HG03060 (cell line): ENCODE measurements at regions not wholly inside any gene's neighbourhood (a gene's known extent, or its start where the extent isn't known, plus 50 kb on each side); places are given as distances from the start of the nearest gene placed in this dataset.

ENCODE experiments used
- ATAC-seq: cut with Tn5 transposase; IDR thresholded peaks from one replicate; pipeline ENCODE4 v1.9.1; 2021; ENCODE audit warnings: low read depth, moderate number of reproducible peaks; ENCODE audit not compliant: unreplicated experiment

DNA sequence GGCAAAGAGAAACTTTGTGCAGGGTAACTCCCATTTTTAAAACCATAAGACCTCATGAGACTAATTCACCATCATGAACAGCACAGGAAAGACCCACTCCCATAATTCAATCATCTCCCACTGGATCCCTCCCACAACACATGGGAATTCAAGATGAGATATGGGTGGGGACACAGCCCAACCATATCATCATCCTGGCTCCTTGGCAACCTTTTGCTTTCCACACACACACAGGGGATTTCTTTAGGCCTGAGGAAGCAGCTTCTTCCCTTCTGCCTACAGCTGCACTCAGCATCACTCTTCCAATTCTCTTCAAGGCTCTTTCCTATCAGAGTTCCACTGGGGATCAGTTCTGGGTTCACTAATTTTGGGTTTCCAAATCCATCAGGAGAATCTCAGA lies 199.0 kb upstream of the CTBP2 start:
- no peak for ATAC-seq

DNA sequence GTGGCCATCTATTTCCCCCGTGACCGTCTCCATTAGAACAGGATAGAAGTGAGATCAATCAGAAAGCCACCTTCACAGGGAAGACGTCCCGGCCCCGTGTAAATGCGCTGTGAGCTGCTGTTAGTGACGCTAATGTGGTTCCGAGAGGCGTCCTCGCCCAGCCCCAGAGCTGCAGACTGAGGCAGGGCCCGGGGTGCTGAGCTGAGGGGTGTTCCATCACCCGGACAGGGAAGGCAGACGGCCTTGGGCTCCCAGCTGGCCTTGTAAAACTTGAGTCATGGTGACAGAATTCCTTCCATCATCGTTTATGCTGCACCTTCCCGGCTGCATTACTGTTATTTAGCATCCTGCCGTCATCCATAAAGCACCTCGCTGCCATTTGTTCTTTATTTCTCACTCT lies 195.3 kb upstream of the CTBP2 start:
- ATAC-seq, result no peak

DNA sequence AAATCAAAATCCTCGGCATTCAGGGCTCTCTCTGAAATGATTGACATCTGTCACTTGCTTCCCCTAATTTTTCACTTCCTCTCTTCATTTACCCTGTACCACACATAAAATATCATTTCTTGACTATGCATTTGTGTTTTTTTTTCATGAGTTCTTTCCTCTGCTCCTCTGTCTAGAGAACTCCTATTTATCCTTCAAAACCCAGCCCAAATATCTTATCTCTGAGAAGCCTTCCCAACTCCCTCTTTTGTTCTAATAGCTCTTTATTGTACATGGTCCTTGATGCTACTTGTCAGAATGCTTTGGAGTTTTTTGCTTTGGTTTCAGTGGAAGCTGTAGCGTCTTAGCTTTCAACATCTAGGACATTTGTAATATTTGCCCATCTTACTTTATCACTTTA lies 190.2 kb upstream of the CTBP2 start:
- ATAC-seq, result no peak

DNA sequence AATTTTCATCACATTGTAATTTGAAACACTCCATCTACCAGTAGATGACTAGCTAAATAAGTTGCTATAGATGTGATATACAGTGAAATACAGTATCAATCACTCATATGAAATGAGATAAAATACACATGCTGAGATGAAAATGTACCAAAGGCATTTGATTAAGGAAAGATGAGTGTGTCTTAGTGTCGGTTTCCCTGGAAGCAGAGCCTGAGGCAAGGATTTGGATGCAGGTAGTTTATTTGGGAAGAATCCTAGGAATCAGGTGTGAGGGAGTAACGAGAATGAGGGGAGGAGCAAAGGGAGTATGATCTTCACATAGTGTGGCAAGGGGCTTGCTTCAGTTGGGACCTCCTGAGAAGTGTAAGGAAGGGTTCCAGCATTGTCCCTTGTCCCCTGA lies 188.2 kb upstream of the CTBP2 start:
- ATAC-seq, result no peak

DNA sequence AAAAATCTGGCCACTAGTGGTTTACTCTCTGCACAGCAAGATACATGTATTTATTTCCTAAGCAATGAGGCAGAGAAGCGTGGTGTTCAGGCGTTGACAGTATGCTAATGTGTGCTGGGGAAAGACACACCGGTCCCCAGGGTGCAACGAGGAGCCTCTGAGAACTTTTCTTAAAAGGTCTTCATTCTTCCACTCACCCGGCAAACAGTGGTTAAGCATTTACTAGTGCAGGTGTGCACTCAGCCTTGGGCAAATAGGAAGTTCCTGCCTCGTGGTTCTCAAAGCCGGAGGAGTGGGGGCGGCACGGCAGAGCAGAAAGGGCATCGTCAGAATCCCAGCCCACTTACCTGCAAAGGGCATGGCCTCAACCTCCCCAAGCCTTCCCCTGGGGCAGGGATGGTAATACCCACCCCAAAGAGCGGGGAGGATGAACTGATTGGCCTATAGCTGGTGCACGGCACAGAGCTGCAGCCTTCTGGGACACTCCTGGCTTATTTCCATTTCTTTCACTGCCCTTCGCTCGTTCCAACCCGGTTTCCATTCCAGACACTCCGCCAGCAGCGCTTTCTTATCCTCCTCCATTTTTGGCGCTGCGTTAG lies 184.3 kb upstream of the CTBP2 start:
- peak; percentile 82 for ATAC-seq

DNA sequence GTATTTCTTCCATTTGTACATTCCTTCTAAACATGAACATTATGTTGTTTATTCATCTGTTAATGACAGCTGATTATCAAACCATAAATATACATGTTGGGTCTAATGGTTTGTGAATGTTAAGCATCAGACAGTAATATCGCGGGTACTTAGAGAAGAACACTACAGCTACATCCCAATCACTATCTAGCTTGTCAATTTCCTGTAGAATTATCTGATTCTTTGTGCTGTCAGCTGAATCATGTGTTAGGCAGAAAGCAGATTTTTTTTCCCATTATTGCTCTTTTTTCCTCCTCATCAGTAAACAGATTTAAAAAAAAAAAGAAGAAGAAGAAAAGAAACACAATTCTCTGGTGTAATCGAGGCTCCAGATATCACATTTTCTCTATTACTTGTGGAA lies 183.6 kb upstream of the CTBP2 start:
- ATAC-seq, result no peak

DNA sequence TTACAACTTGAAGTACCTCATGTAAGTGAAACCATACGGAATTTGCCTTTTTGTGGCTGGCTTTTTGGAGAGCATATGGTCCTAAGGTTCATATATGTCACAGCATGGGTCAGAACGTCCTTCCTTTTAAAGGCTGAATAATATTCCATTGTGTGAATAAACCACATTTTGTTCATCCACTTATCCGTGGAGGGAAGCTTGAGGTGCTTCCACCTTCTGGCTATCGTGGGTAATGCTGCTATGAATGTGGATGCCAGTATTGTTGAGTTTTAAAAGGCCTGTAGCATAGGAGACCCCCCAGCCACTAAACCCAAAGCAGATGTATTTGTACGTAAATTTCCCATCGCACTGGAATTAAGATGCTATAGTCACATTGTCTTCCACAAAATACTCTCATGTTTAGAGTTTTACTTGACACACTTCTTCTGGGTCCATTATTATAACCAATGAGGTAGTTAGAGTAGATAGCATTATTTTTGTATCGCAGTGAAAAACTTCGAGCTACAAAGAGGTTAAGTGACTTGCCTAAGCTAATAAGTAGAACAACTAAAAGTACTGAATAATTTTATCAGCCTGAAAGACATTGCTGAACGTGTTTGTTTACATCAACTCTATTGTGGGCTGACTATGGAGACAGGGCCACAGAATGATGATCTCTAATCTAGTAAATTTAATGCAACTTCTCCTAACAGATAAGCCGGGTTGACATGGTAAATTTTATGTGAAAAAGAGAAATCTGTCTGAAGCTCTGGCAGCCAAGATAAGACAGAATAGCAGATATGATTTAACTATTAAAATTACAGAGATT lies 183.0 kb upstream of the CTBP2 start:
- ATAC-seq, result no peak

DNA sequence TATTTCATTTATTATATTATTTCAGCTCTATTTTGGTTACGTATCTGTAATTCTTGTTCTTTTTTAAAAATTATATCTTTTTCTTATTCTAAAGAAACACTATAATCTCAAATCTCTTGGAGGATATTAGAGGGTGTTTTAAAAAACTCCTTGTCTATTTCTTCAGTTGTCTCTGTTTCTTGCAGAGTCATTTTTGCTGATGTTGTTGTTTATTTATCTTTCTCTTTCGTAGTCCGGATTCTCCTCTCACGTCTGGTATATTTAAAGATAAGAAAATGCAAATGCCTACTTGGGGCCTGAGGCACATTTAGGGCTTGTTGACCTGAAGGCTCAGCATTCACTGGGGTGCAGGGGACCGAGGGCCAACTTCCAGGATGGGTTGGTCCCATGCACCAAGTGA lies 181.2 kb upstream of the CTBP2 start:
- no peak for ATAC-seq

DNA sequence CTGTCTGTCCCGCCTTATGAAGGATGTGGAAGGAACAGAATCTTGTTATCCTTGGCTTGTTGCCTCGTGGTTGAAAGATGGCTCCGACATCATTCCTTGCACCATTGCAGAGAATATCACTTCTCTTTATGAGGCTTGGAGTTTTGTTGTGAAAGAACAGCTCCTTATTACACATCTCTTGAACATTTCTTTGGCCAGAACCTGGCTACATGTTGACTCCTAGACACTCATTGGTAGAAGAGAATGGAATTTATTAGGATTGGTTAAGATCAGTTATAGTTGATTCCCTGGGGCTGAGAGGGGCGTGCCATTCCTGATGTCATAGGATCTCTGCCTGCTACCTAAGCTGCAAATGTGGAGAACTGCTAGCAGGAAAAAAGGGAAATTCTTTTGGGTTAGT lies 180.5 kb upstream of the CTBP2 start:
- ATAC-seq, result no peak

DNA sequence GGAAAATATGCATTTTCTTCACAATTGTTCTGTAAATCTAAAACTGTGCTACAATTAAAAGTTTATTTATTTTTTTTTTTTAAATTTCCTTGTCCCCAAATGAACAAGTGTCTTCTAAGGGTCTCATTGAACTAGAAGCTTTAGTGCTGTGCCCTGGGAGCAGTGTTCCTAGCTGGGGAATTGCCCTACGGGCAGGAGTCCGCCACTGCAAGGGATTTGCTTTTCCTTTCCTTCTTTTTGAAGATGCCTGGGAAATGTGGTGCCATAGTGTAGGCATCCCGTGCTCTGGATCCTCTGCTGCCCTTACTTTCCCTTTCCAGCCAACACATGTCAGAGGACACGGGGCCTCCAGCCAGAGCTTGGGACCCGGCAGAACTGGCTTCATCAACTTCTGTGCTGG lies 177.1 kb upstream of the CTBP2 start:
- no peak for ATAC-seq

DNA sequence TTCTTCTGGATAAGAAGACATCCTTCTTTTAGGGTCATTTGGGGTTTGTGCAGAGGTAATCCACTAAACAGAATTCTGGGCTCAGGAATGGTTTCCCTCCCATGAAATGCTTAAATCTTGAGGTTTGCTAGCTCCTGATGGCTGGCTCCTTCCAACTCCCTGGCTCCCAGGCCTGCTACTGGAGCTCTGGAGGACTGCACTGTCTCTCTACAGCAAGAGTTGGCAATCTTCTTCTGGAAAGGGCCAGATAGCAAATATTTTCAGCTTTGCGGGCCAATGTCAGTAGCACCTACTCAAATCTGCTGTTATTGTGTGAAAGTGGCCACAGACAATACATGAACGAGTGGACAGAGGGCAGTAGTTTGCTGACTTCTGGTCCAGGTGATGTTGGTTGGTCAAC lies 174.2 kb upstream of the CTBP2 start:
- ATAC-seq, result no peak

DNA sequence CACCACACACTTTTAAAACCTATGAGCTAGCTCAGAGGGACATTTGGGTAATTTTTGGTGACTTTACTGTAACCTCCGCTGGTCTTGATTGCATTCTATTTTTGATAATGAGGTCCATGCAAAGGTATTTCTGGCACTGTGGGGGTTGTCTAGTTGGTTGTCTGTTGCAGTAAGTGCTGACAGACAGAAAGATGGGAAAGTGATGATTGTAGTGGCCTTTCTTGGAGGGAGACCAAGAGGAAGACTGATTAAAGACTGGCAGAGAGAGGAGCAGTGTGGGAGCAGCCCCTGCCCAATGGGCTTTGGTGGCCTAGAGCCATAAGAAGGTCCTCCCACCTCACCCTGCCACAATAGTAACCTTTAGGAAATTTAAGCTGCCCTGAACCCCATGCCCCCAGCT lies 173.4 kb upstream of the CTBP2 start:
- no peak for ATAC-seq

DNA sequence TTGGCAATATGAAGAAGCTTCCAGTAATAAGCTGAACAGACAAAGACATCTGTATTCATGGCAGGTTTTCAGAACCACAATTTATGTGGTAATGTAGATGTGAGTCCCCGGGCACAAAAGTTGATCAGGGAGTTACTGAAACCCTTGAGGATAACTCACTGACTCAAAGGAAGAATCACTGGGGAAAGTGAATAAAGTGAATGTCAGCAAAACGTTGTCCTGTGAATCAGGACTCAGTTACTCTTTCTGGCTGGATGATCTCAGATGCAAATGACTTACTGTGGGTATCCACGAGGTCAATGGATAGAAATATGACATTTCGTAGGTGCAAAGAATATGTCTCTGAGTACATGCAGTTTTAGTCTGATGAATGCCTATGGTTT lies 172.8 kb upstream of the CTBP2 start:
- ATAC-seq, result no peak

DNA sequence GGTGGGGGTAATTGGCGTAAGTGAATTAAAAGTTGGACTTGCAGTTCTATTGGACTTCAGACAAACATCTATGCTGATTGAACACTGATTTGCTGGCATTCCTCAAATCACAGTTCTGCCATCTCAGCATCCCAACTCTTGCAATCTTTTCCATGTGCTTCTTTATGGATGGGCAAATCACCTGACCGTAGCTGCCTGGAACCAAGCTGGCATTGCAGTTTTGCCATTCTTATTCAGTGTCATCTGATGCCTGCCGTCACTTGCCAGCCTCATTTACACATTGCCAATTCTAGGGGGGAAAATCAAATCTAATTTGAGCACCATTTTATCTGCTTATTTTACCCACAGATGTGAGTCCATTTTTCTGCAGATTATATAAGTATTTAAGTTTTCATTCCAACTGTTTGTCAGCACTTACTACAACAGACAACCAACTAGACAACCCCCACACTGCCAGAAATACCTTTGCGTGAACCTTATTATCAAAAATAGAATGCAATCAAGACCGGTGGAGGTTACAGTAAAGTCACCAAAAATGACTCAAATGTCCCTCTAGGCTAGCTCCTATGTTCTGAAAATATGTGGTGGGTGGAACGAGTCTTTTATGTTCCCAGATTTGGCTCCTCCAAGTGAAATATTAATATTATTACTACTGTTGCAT lies 172.3 kb upstream of the CTBP2 start:
- no peak for ATAC-seq

DNA sequence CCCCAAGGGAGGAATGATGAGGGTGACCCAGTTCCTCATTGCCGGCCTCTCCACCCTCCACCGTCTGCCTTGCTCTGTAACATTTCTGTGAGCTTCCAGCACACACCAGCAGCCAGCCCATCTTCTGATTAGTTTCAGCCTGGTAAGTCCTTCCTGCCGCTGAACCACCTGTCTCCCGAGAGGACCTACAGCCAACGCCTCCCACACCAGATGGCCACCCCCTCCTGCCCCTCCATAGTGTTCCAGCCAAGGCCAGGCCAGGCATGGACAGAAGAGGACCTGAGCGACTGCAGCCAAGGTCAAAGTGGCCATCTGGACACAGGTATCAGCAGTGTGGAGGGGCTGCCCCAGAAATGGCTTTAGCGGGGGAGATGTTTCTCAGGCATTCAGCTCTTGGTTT lies 170.7 kb upstream of the CTBP2 start:
- ATAC-seq, result no peak

DNA sequence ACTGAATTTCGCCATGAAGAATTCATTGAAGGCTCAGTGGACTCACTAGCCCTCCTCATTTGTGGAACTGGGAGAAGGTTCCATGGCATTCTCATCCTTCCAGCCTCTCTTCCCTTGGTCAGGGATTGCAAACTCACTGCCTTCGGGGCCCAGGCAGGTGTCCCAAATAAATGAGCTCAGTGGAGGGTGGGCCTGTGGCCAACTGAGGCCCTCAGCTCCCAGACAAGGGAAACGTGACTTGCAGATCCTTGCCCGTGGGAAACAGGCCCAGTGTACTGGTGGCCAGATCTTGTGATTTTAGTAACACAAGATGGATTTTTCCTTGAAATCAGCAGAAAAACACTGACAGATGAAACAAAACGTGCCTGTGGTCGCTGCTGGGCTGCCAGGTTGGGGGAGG lies 168.7 kb upstream of the CTBP2 start:
- no peak for ATAC-seq

DNA sequence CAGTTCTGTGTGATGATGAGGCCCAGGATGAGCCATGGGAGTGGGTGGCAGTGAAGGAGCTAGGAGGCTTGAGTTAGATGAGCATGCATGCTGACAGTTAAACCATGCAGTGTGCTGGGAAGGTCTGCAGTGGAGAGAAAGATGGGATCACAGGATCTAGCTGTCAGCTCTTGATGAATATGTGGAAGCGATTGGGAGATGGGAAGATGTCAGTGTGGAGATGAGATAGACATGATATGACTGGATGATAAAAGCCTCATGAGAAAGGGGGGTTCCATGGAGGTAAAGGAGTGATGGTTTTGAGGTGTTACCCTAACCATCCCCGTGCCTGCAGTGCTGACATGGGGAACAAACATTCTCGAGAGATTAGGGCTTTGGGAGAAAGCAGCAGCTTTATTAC lies 165.0 kb upstream of the CTBP2 start:
- ATAC-seq, result no peak

DNA sequence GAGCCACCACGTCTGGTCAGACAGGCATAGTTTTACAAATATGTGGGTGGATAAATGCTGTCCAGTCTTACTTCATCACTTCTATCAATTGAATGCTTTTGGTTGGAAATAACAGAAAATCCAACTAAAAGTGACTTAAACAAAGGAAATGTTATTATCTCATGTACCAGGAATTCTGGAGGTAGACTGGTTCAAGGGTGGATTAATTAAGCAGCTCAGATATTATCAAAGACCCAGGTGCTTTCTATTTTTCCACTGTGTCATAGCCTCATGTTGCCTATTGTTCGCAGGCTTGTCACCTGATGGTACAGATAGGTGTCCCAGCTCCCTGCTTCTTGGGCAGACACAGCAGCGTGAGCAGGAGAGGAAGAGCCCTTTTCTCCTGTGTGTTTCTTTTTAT lies 156.1 kb upstream of the CTBP2 start:
- ATAC-seq, result no peak

DNA sequence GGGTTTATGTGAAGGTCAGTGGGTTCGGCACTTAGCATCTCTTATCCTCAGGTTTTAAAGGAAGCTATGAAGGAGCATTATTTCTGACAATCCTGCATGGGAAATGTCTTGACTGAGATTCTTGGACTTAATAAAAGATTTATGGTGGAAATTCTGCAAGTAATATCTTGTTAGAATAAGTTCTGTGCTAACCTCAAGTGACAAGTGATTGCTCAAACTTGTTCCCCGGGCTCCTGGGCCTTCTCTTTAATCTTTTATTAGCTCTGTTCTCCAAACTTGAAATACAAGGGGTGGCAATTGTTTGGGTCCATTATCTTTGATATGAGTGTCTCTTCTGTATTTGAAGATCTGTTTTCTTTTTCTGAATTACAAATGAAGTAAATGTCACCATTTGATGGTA lies 140.6 kb upstream of the CTBP2 start:
- ATAC-seq, result no peak

DNA sequence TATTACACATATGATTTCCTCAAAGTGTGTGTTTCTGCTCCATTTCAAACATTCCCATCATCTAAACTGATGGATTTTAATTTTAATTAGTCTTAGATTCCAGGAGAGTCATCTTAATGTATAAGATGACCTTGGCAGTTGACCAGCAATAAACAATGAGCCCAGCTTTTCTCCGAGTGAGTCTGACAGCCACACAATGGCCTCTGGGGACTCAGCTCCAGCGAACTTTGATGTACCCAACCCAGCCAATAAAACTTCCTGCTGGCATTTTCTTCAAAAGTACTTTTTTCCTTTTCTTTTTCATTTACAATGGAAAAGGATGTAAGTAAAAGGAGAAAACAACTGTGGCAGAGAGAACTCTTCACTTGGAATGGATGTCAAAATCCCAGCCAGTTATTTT lies 139.1 kb upstream of the CTBP2 start:
- ATAC-seq, result no peak

DNA sequence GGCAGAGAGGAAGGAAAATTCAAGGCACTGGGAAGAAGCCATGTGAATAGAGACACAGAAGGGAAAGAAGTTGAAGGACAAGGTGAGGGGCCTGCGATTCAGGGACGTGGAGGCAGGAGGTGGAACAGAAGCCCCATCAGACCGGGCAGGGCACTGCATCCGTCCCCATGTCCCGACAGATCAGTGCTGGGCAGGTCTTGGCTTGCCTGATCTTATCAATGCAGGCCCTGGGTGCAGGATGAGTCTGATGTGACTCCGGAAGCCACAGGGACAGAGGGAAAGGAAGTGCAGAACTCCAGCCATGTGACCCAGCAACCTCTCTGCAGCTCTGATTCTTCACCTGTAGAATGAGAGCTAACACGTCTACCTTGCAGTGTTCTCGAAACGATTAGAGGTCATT lies 136.2 kb upstream of the CTBP2 start:
- ATAC-seq, result no peak

DNA sequence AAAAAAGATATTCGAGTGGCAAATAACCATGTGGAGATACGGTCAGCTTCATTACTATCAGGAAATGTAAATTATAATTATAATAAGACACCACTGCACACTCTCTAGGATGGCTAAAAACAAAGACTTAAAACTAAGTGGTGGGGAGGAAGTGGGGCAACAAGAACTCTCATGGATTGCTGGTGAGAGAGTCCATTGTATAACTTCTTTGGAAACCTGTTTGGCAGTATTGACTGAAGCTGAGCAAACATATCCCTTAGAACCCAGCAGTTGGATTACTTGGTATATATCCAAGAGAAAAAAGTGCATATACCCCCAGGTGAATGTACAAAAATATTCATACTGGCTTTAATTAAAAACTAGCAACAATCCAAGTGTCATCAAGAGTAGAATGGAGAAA lies 133.7 kb upstream of the CTBP2 start:
- no peak for ATAC-seq
